Panc1 (cell line): ENCODE measurements at regions not wholly inside any gene's neighbourhood (a gene's known extent, or its start where the extent isn't known, plus 50 kb on each side); places are given as distances from the start of the nearest gene placed in this dataset.

ENCODE experiments used
- ATAC-seq: fragments of 200-7000 bp; cut with Tn5 transposase; 2 replicates; pipeline ENCODE4 v1.9.1; 2020; ENCODE audit warnings: mild to moderate bottlenecking, moderate library complexity
- BruUV-seq: library from RNA; stranded (reverse); fragments of 400-500 nt; replicated peaks from 2 replicates; lab custom pipeline; 2021; lab: Mats Ljungman, UMichigan
- CTCF ChIA-PET: fragments of 300-600 bp; sonication (Branson Sonifier 250); formaldehyde crosslinking; loops from one replicate; lab custom pipeline; 2022; ENCODE audit warnings: antibody characterized with exemption; lab: Charles Lee
- POLR2A ChIA-PET: fragments of 300-600 bp; sonication (Branson Sonifier 250); formaldehyde crosslinking; loops from one replicate; lab custom pipeline; 2022; ENCODE audit warnings: antibody characterized with exemption; lab: Charles Lee
- DNase-seq: peaks from one replicate; pipeline ENCODE4 v3.0.0-alpha.2; 2010; ENCODE audit warnings: low read depth, low spot score
- H3K27ac ChIP-seq: 2 replicates; pipeline ENCODE4 v1.5.1; 2011; ENCODE audit warnings: mild to moderate bottlenecking, low read length, inconsistent platforms
- H3K27me3 ChIP-seq: fragments of 200-500 bp; sonication (Bioruptor generic); 2 replicates; pipeline ENCODE4 v1.6.0; 2014; ENCODE audit warnings: low read length, inconsistent platforms; ENCODE audit not compliant: control insufficient read depth, insufficient read depth
- H3K36me3 ChIP-seq: fragments of 200-500 bp; sonication (Bioruptor generic); 2 replicates; pipeline ENCODE4 v1.5.1; 2014; ENCODE audit warnings: inconsistent platforms, mild to moderate bottlenecking, low read length, moderate library complexity; ENCODE audit not compliant: control insufficient read depth, insufficient read depth
- H3K4me1 ChIP-seq: 2 replicates; pipeline ENCODE4 v1.5.1; 2011; ENCODE audit warnings: inconsistent platforms, mild to moderate bottlenecking, low read length, moderate library complexity; ENCODE audit not compliant: control insufficient read depth, insufficient read depth
- H3K4me3 ChIP-seq, 2 experiments: 2 replicates each; pipeline ENCODE4 v1.5.1; 2011 to 2012; ENCODE audit warnings: low read depth in 2 of 2, low read length in 2 of 2, mild to moderate bottlenecking in 2 of 2, inconsistent platforms in 1 of 2, moderate library complexity in 1 of 2
- H3K9me3 ChIP-seq: fragments of 200-500 bp; sonication (Bioruptor generic); 2 replicates; pipeline ENCODE4 v1.5.1; 2014; ENCODE audit warnings: low read depth, mild to moderate bottlenecking, inconsistent platforms, low read length, moderate library complexity; ENCODE audit not compliant: control insufficient read depth, insufficient read depth
- CTCF ChIP-seq: fragments of 450-650 bp; IDR thresholded peaks from 2 replicates; pipeline ENCODE4 v1.5.1; 2017; ENCODE audit warnings: mild to moderate bottlenecking
- POLR2AphosphoS5 ChIP-seq: IDR thresholded peaks from 2 replicates; pipeline ENCODE4 v1.6.1; 2012; ENCODE audit warnings: mild to moderate bottlenecking, low read depth, low read length, moderate library complexity
- REST ChIP-seq, 2 experiments: IDR thresholded peaks; 2 replicates each; pipeline ENCODE4 v1.6.1; 2011 to 2012; ENCODE audit warnings: low read depth in 2 of 2, control low read depth in 1 of 2, low read length in 1 of 2, mild to moderate bottlenecking in 1 of 2, moderate library complexity in 1 of 2; ENCODE audit not compliant: insufficient read depth in 1 of 2
- SIN3A ChIP-seq: IDR thresholded peaks from 2 replicates; pipeline ENCODE4 v1.6.1; 2012; ENCODE audit warnings: low read depth, mild to moderate bottlenecking, low read length, moderate library complexity, borderline replicate concordance; ENCODE audit not compliant: insufficient read depth
- TCF7L2 ChIP-seq: IDR thresholded peaks from 2 replicates; pipeline ENCODE4 v1.6.1; 2011; ENCODE audit warnings: mild to moderate bottlenecking, low read depth, low read length, inconsistent platforms
- in situ Hi-C: cut with HindIII; loops from 2 replicates; pipeline ENCODE4 v1.10.0; 2016; ENCODE audit warnings: low sequenced_read_pairs, low pct_unique_long_range_greater_than_20kb
- intact Hi-C: fragments of 100-400 bp; cut with micrococcal nuclease; formaldehyde crosslinking; loops from one replicate; pipeline ENCODE4 v1.10.0; 2022; ENCODE audit not compliant: unreplicated experiment

- H3K4me1 ChIP-seq = no peaks in the 10 kb centered on the region
- H3K27me3 ChIP-seq = peaks cover 3% of the 10 kb centered on the region; the same call in 1 of the 2 replicates
- in situ Hi-C loops = no loop called here
- TF ChIP-seq SIN3A (no peak), REST (IDR thresholded peaks at IDR 0.05; ENCODE audit: insufficient read depth in 1 of 2, low read depth in 2 of 2, low read length in 1 of 2) (no peak), CTCF (no peak), TCF7L2 (no peak), POLR2AphosphoS5 (no peak)
- no peaks in the 10 kb centered on the region for H3K36me3 ChIP-seq
- BruUV-seq = no TSS peak
- CTCF ChIA-PET = no interaction called here
- no peaks in the 10 kb centered on the region; the same call in 1 of the 2 replicates for H3K9me3 ChIP-seq
- intact Hi-C loops = no loop called here
- ATAC-seq (no peak), DNase-seq (no peak)
- no peak overlapping the region for H3K27ac ChIP-seq
- POLR2A ChIA-PET = no interaction called here
- no peak overlapping the region for H3K4me3 ChIP-seq
These were observed 410.4 kb upstream of the ID2 start for GRCh38 chr2:8271461-8271860.

- CTCF ChIA-PET = no interaction called here
- no peaks in the 10 kb centered on the region; the same call in 1 of the 2 replicates for H3K9me3 ChIP-seq
- POLR2A ChIA-PET = no interaction called here
- in situ Hi-C loops (no loop called here), intact Hi-C loops (no loop called here)
- DNase-seq (no peak), ATAC-seq (no peak)
- H3K27ac ChIP-seq = no peak overlapping the region
- no TSS peak for BruUV-seq
- H3K27me3 ChIP-seq = peaks cover 5% of the 10 kb centered on the region
- H3K36me3 ChIP-seq = no peaks in the 10 kb centered on the region
- no peaks in the 10 kb centered on the region for H3K4me1 ChIP-seq
- no peak for TF ChIP-seq SIN3A
- no peak for TF ChIP-seq TCF7L2
- no peak for TF ChIP-seq REST (IDR thresholded peaks at IDR 0.05; ENCODE audit: insufficient read depth in 1 of 2, low read depth in 2 of 2, low read length in 1 of 2)
- TF ChIP-seq CTCF = no peak
- no peak for TF ChIP-seq POLR2AphosphoS5
- no peak overlapping the region for H3K4me3 ChIP-seq
These were observed 405.8 kb upstream of the ID2 start for GRCh38 chr2:8276026-8276425.
